GM12872 (cell line): ENCODE measurements at regions not wholly inside any gene's neighbourhood (a gene's known extent, or its start where the extent isn't known, plus 50 kb on each side); places are given as distances from the start of the nearest gene placed in this dataset.

ENCODE experiments used
- CTCF ChIP-seq: IDR thresholded peaks from 3 replicates; pipeline ENCODE4 v1.5.1; 2011; ENCODE audit warnings: low read depth, mild to moderate bottlenecking, low read length, moderate library complexity; ENCODE audit not compliant: insufficient read depth

DNA sequence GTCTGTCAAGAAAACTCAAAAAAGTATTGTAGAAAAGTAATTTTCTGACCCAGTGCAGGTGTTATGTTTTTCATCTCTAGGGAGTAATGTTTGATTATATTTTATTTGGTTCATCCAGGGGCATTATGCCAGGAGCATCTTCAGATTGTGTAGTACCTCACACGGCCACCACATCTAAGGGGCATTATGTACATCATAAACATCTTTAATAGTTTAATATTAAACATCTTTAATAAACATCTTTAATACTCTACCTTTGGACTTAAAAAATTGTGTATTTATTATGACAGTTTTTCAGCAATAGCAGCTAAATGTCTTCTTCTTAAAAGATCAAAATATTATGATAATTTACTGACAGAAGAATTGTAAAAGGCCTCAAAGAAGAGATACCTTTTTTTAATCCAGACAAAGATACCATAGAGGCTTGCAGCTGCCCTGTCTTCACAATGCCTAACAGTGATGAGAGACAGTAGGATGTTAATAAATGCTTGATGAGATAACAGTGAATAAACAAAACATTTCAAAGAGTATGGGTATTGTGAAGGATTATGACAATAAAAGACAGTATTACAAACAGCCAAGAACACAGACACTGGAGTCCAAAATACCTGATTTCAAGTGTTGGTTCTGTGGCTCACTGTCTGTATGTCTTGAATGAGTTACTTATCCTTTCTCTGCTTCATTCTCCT, 240.9 kb upstream of the ADGRL2 start:
- 0 out of 3 replicates have a peak, but pooled peaks have one; percentile 20 for TF ChIP-seq CTCF

DNA sequence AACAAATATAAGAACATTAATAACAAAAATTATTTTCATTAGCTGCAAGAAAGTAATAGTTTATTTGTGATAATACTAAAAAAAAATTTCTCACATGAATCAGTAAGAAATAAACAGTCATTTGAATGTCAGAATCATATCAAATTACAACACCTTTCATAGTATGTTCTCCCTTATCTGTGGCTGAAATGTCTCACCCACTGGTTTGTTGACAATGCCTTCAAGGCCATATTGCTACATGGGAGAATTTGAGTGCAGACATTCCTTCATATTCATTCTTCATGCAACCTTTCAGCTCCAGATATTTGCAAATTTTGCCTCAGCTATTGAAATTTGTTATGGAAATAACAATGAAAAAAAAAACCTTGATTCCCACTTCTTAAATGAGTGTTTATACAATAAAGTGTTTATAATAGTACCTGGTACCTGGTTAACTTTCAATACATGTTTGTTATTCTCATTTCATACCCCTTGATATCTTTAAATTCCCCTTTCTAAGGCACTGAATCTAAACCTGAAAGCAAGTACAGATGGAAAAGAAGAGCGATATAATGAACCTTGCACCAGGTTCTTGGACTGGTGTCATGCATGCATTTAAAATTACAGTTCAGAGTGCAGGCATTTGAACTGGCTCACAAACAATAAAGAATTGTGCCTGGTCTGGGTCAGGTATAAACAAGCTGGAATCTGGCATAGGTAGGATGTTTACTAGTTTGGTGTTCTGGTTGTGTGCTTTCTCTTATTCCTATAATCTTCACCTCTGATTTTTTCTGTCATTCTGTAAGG, 242.2 kb upstream of the ADGRL2 start:
- TF ChIP-seq CTCF, result no peak

DNA sequence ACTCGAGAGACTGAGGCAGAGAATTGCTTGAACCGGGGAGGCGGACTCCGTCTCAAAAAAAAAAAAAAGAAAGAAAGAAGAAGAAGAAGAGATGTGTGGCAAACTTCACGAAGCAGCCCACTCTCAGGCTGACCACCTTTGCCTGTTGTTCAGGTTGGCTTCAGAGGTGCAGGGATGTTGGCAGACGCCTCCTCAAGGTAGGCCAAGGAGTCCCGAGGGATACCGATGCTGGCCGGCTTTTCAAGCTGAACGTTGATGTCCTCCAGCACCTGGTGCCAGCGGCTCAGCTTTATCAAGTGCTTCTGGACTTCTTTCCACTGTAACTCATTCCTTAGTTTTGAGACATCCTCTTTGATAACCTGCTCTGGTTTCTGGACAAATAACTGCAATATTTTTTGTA, 243.8 kb upstream of the ADGRL2 start:
- TF ChIP-seq CTCF, result no peak

- no peak for TF ChIP-seq CTCF
Observed at GRCh38 chr1:81554534-81554933, 246.2 kb upstream of the ADGRL2 start.

DNA sequence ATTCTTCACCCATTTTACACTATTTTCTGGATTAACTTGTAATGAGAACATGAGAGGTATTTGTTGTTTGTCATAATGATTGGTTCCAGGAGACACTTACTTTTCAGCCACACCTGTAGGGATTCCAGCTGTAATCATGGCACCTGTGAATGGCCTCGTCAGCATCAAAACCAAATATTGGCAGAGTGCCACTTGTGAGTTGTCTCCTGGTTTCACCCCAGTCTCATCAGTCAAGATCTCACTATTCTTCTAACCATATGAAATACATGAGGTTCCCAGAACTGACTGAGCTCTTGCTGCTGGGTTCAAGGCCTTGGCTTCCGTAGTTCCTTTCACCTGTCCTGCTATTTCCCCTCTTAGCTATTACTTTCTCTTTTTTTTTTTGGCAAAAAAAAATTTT, 246.6 kb upstream of the ADGRL2 start:
- TF ChIP-seq CTCF, result no peak

- no peak for TF ChIP-seq CTCF
Observed at GRCh38 chr1:81553503-81553902, 247.2 kb upstream of the ADGRL2 start.

- no peak for TF ChIP-seq CTCF
Observed at GRCh38 chr1:81551946-81552345, 248.8 kb upstream of the ADGRL2 start.
